HG03469 (cell line): ENCODE measurements at regions not wholly inside any gene's neighbourhood (a gene's known extent, or its start where the extent isn't known, plus 50 kb on each side); places are given as distances from the start of the nearest gene placed in this dataset.
"Not testable (repeated sequence)": the region's sequence is repeated elsewhere in the genome, so short reads cannot be mapped to it uniquely, and the experiment has no call there.

Experiments used
- ATAC-seq: cut with Tn5 transposase; IDR thresholded peaks from one replicate; pipeline ENCODE4 v1.9.1; 2021; ENCODE audit warnings: mild to moderate bottlenecking, moderate library complexity, moderate number of reproducible peaks; ENCODE audit not compliant: unreplicated experiment

GRCh38 chr10:10014846-10015245 is 1002.8 kb upstream of the CELF2 start:
- ATAC-seq: no peak

GRCh38 chr10:10017716-10018115 is 1000.0 kb upstream of the CELF2 start:
- no peak for ATAC-seq

- no peak for ATAC-seq
These were observed 996.7 kb upstream of the CELF2 start for GRCh38 chr10:10020945-10021344.

GRCh38 chr10:10032991-10033390 is 984.7 kb upstream of the CELF2 start:
- ATAC-seq: no peak

GRCh38 chr10:10038348-10038747 is 979.3 kb upstream of the CELF2 start:
- no peak for ATAC-seq

GRCh38 chr10:10039595-10039994 is 978.1 kb upstream of the CELF2 start:
- ATAC-seq: no peak

- no peak for ATAC-seq
These were observed 974.6 kb upstream of the CELF2 start for GRCh38 chr10:10043083-10043482.

- ATAC-seq: peak; percentile 56
These were observed 972.5 kb upstream of the CELF2 start for GRCh38 chr10:10044922-10045764.

- ATAC-seq: no peak
These were observed 972.0 kb upstream of the CELF2 start for GRCh38 chr10:10045765-10046028.

GRCh38 chr10:10047426-10047825 is 970.2 kb upstream of the CELF2 start:
- no peak for ATAC-seq

- no peak for ATAC-seq
These were observed 964.6 kb upstream of the CELF2 start for GRCh38 chr10:10053051-10053450.

- no peak for ATAC-seq
These were observed 963.2 kb upstream of the CELF2 start for GRCh38 chr10:10054466-10054865.

- ATAC-seq: no peak
These were observed 961.8 kb upstream of the CELF2 start for GRCh38 chr10:10055656-10056442.

GRCh38 chr10:10056961-10057360 is 960.7 kb upstream of the CELF2 start:
- ATAC-seq: no peak

GRCh38 chr10:10067644-10068043 is 950.0 kb upstream of the CELF2 start:
- ATAC-seq: no peak

GRCh38 chr10:10074847-10075246 is 942.8 kb upstream of the CELF2 start:
- not testable (repeated sequence) for ATAC-seq

- no peak for ATAC-seq
These were observed 939.2 kb upstream of the CELF2 start for GRCh38 chr10:10078446-10078845.

GRCh38 chr10:10092581-10092980 is 925.1 kb upstream of the CELF2 start:
- no peak for ATAC-seq

- no peak for ATAC-seq
These were observed 924.7 kb upstream of the CELF2 start for GRCh38 chr10:10093021-10093420.

GRCh38 chr10:10094691-10095090 is 923.0 kb upstream of the CELF2 start:
- no peak for ATAC-seq

GRCh38 chr10:10096296-10096695 is 921.4 kb upstream of the CELF2 start:
- ATAC-seq: no peak

- ATAC-seq: no peak
These were observed 920.8 kb upstream of the CELF2 start for GRCh38 chr10:10096898-10097297.
